H9 (cell line): ENCODE measurements at regions not wholly inside any gene's neighbourhood (a gene's known extent, or its start where the extent isn't known, plus 50 kb on each side); places are given as distances from the start of the nearest gene placed in this dataset.

ENCODE experiments used
- DNase-seq: peaks from one replicate; pipeline ENCODE4 v3.0.0-alpha.2; 2017
- H2AFZ ChIP-seq: one replicate; pipeline ENCODE4 v1.6.1; 2013; ENCODE audit warnings: mild to moderate bottlenecking, low read length, control low read depth, moderate library complexity
- H2AK5ac ChIP-seq: 2 replicates; pipeline ENCODE4 v1.6.1; 2013; ENCODE audit warnings: low read length, control low read depth, mixed read lengths; ENCODE audit not compliant: insufficient read length
- H2BK120ac ChIP-seq: one replicate; pipeline ENCODE4 v1.6.1; 2013; ENCODE audit warnings: low read depth, mild to moderate bottlenecking, low read length, control low read depth, inconsistent platforms; ENCODE audit not compliant: poor library complexity, severe bottlenecking
- H2BK12ac ChIP-seq: 2 replicates; pipeline ENCODE4 v1.6.1; 2013; ENCODE audit warnings: low read length, control low read depth, mixed read lengths, low read depth; ENCODE audit not compliant: insufficient read length
- H2BK15ac ChIP-seq: 2 replicates; pipeline ENCODE4 v1.6.1; 2013; ENCODE audit warnings: low read depth, low read length, control low read depth
- H2BK20ac ChIP-seq: one replicate; pipeline ENCODE4 v1.6.1; 2013; ENCODE audit warnings: low read depth, mild to moderate bottlenecking, low read length, control low read depth, inconsistent platforms; ENCODE audit not compliant: poor library complexity, severe bottlenecking
- H2BK5ac ChIP-seq: 2 replicates; pipeline ENCODE4 v1.6.1; 2013; ENCODE audit warnings: low read length, control low read depth, mixed read lengths; ENCODE audit not compliant: insufficient read length
- H3K14ac ChIP-seq: 2 replicates; pipeline ENCODE4 v1.6.1; 2013; ENCODE audit warnings: low read length, control low read depth; ENCODE audit not compliant: insufficient read depth
- H3K18ac ChIP-seq: 2 replicates; pipeline ENCODE4 v1.6.1; 2013; ENCODE audit warnings: low read depth, mild to moderate bottlenecking, mixed read lengths, low read length, control low read depth; ENCODE audit not compliant: insufficient read length
- H3K23ac ChIP-seq: 2 replicates; pipeline ENCODE4 v1.6.1; 2013; ENCODE audit warnings: low read length, control low read depth, mixed read lengths, low read depth; ENCODE audit not compliant: insufficient read length
- H3K23me2 ChIP-seq: 2 replicates; pipeline ENCODE4 v1.6.1; 2013; ENCODE audit warnings: low read depth, mild to moderate bottlenecking, mixed read lengths, low read length, control low read depth; ENCODE audit not compliant: insufficient read length, poor library complexity, severe bottlenecking
- H3K27ac ChIP-seq: 2 replicates; pipeline ENCODE4 v1.5.1; 2013; ENCODE audit warnings: low read length, control low read depth, mixed read lengths, low read depth; ENCODE audit not compliant: insufficient read length
- H3K27me3 ChIP-seq: 2 replicates; pipeline ENCODE4 v1.6.1; 2013; ENCODE audit warnings: low read length, control low read depth, inconsistent platforms; ENCODE audit not compliant: insufficient read depth
- H3K4ac ChIP-seq: 2 replicates; pipeline ENCODE4 v1.6.1; 2013; ENCODE audit warnings: low read depth, mild to moderate bottlenecking, control low read depth, inconsistent platforms, low read length, moderate library complexity
- H3K4me1 ChIP-seq: 2 replicates; pipeline ENCODE4 v1.6.1; 2013; ENCODE audit warnings: low read length, control low read depth, inconsistent platforms; ENCODE audit not compliant: insufficient read depth
- H3K4me2 ChIP-seq: 2 replicates; pipeline ENCODE4 v1.6.1; 2013; ENCODE audit warnings: low read length, control low read depth, mixed read lengths; ENCODE audit not compliant: insufficient read length, insufficient read depth
- H3K56ac ChIP-seq: 2 replicates; pipeline ENCODE4 v1.6.1; 2013; ENCODE audit warnings: low read depth, mild to moderate bottlenecking, mixed read lengths, low read length, control low read depth; ENCODE audit not compliant: insufficient read length
- H3K79me1 ChIP-seq: 2 replicates; pipeline ENCODE4 v1.6.1; 2013; ENCODE audit warnings: low read depth, mild to moderate bottlenecking, moderate library complexity, low read length, control low read depth, inconsistent platforms; ENCODE audit not compliant: insufficient read depth, poor library complexity, severe bottlenecking
- H3K79me2 ChIP-seq: 2 replicates; pipeline ENCODE4 v1.6.1; 2013; ENCODE audit warnings: low read length, control low read depth, inconsistent platforms; ENCODE audit not compliant: insufficient read depth
- H3K9ac ChIP-seq: 2 replicates; pipeline ENCODE4 v1.6.1; 2013; ENCODE audit warnings: low read length, control low read depth, mixed read lengths; ENCODE audit not compliant: insufficient read length; ENCODE audit errors: extremely low read depth
- H3K9me3 ChIP-seq: one replicate; pipeline ENCODE4 v1.6.1; 2013; ENCODE audit warnings: low read depth, low read length, inconsistent platforms; ENCODE audit not compliant: control insufficient read depth
- H3T11ph ChIP-seq: one replicate; pipeline ENCODE4 v1.6.1; 2013; ENCODE audit warnings: mild to moderate bottlenecking, low read length, control low read depth, inconsistent platforms
- H4K20me1 ChIP-seq: one replicate; pipeline ENCODE4 v1.6.1; 2013; ENCODE audit not compliant: control insufficient read depth, insufficient read length, insufficient read depth
- H4K5ac ChIP-seq: 2 replicates; pipeline ENCODE4 v1.6.1; 2013; ENCODE audit warnings: low read depth, mild to moderate bottlenecking, mixed read lengths, low read length, control low read depth; ENCODE audit not compliant: insufficient read length
- H4K8ac ChIP-seq: replicated peaks from 2 replicates; pipeline ENCODE4 v1.6.1; 2013; ENCODE audit warnings: low read length, control low read depth, mixed read lengths, low read depth; ENCODE audit not compliant: insufficient read length
- H4K91ac ChIP-seq: 2 replicates; pipeline ENCODE4 v1.6.1; 2013; ENCODE audit warnings: low read depth, mild to moderate bottlenecking, moderate library complexity, mixed read lengths, low read length, control low read depth; ENCODE audit not compliant: insufficient read length
- H3K27ac Mint-ChIP-seq, 3 experiments: 2 replicates in 2 of 3; 3 replicates in 1 of 3; pipeline ENCODE4 v1.8.0; 2020 to 2021; ENCODE audit warnings: mixed read lengths in 3 of 3, mild to moderate bottlenecking in 1 of 3, moderate library complexity in 1 of 3
- H3K27me3 Mint-ChIP-seq: 2 replicates; pipeline ENCODE4 v1.8.0; 2021; ENCODE audit warnings: low read depth, mild to moderate bottlenecking, moderate library complexity, mixed read lengths
- H3K36me3 Mint-ChIP-seq, 3 experiments: 2 replicates in 2 of 3; 3 replicates in 1 of 3; pipeline ENCODE4 v1.8.0; 2020 to 2021; ENCODE audit warnings: low read depth in 3 of 3, mixed read lengths in 3 of 3; ENCODE audit not compliant: insufficient read depth in 1 of 3
- H3K4me1 Mint-ChIP-seq, 2 experiments: 2 replicates each; pipeline ENCODE4 v1.8.0; 2020; ENCODE audit warnings: mixed read lengths in 2 of 2
- H3K4me3 Mint-ChIP-seq, 2 experiments: 2 replicates in 1 of 2; 3 replicates in 1 of 2; pipeline ENCODE4 v1.8.0; 2020 to 2021; ENCODE audit warnings: mild to moderate bottlenecking in 2 of 2, mixed read lengths in 2 of 2, moderate library complexity in 1 of 2
- H3K9me3 Mint-ChIP-seq, 2 experiments: 2 replicates in 1 of 2; 3 replicates in 1 of 2; pipeline ENCODE4 v1.8.0; 2020; ENCODE audit warnings: mild to moderate bottlenecking in 2 of 2, mixed read lengths in 2 of 2, moderate library complexity in 1 of 2
- CTCF ChIP-seq: fragments of 200-600 bp; sonication (generic); conservative IDR thresholded peaks from 3 replicates; pipeline ENCODE4 v1.8.0; 2021; ENCODE audit warnings: antibody characterized with exemption, mild to moderate bottlenecking
- WGBS: extraction: QIAGEN DNeasy Blood & Tissue Kit; methylation state at CpG from one replicate; pipeline ENCODE4 v1.1.7; 2013; ENCODE audit warnings: missing lambda C conversion rate, low lambda C conversion rate, mixed read lengths; ENCODE audit not compliant: insufficient read length; ENCODE audit errors: extremely low coverage; 5-methylcytosine and 5-hydroxymethylcytosine counted together

- Histone ChIP-seq H2AK5ac (no peak overlapping the region), H2BK12ac (no peak overlapping the region), H3K9me3 (no peaks in the 10 kb centered on the region), H3K27ac (no peak overlapping the region), H2BK20ac (no peak overlapping the region), H3K4me2 (no peak overlapping the region), H3K4ac (no peak overlapping the region), H2AFZ (no peak overlapping the region), H3K14ac (no peak overlapping the region), H3K23me2 (no peaks in the 10 kb centered on the region), H3K79me2 (no peaks in the 10 kb centered on the region), H2BK5ac (no peak overlapping the region), H3K23ac (no peak overlapping the region), H4K91ac (no peak overlapping the region), H2BK15ac (no peak overlapping the region), H4K5ac (no peak overlapping the region), H3K18ac (no peak overlapping the region), H3T11ph (no peak overlapping the region), H3K79me1 (no peaks in the 10 kb centered on the region), H3K27me3 (no peaks in the 10 kb centered on the region), H4K8ac (no peak overlapping the region), H4K20me1 (no peaks in the 10 kb centered on the region), H3K4me1 (0 out of 2 replicates have a peak, but pooled peaks cover 1% of the 10 kb centered on the region), H3K56ac (no peak overlapping the region), H3K9ac (no peak overlapping the region), H2BK120ac (no peak overlapping the region)
- no peak overlapping the region for H3K4me3 Mint-ChIP-seq
- H3K27ac Mint-ChIP-seq = no peak overlapping the region
- no peak for TF ChIP-seq CTCF
- no CpG with 5 or more reads among the region's 1 CpG for WGBS
- no peaks in the 10 kb centered on the region for H3K4me1 Mint-ChIP-seq
- DNase-seq = no peak
- no peaks in the 10 kb centered on the region; a peak in 1 of 5 replicates for H3K9me3 Mint-ChIP-seq
- H3K27me3 Mint-ChIP-seq = no peaks in the 10 kb centered on the region
- H3K36me3 Mint-ChIP-seq = no peaks in the 10 kb centered on the region
Observed at GRCh38 chr16:59880611-59881010, 1146.5 kb upstream of the GOT2 start.
